Fibroblast of pulmonary artery (primary cell): ENCODE measurements at regions not wholly inside any gene's neighbourhood (a gene's known extent, or its start where the extent isn't known, plus 50 kb on each side); places are given as distances from the start of the nearest gene placed in this dataset.

Experiments
- DNase-seq: peaks from one replicate; pipeline ENCODE4 v3.0.0-alpha.2; 2010; ENCODE audit warnings: low read depth
- H3K4me3 ChIP-seq: replicated peaks from 2 replicates; pipeline ENCODE4 v1.5.1; 2011; ENCODE audit warnings: low read depth, mild to moderate bottlenecking, control low read depth, low read length, moderate library complexity
- CTCF ChIP-seq: IDR thresholded peaks from 2 replicates; pipeline ENCODE4 v1.5.1; 2011; ENCODE audit warnings: mild to moderate bottlenecking, control low read depth, low read length, inconsistent platforms; ENCODE audit errors: missing control alignments

DNA sequence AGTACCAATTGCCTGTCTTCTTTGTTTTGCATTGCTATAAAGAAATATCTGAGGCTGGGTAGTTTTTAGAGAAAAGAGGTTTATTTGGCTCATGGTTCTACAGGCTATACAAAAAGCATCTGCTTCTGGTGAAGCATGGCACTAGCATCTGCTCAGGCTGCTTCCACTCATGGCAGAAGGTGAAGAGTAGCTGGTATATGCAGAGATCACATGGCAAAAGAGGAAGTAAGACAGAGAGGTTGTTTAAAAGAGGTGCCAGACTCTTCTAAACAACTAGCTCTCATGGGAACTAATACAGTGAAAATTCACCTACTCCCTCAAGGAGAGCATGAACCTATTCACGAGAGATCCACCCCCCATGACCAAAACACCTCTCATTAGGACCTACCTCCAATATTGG is 56.7 kb upstream of the GUCA2B start:
- H3K4me3 ChIP-seq = no peak overlapping the region
- TF ChIP-seq CTCF = no peak
- no peak for DNase-seq

DNA sequence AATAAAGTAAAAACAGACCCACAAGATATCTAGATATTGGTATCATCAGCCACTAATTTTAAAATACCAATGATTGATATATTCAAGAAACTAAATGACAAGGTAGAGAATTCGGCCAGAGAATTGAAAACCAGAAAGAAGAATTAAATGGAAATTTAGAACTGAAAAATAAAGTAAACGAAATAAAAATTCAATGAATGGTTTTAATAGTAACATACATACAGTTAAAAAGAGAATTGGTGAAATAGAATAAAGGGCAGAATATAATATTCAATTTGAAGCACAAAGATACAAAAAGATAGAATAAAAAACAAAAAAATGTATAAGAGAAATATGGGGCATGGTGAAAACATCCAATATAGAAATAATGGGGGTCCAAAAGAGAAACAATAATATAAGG is 64.0 kb upstream of the GUCA2B start:
- no peak for TF ChIP-seq CTCF
- no peak for DNase-seq
- no peak overlapping the region for H3K4me3 ChIP-seq

GRCh38 chr1:42086146-42086545 is 67.1 kb upstream of the GUCA2B start:
- no peak for TF ChIP-seq CTCF
- no peak overlapping the region for H3K4me3 ChIP-seq
- DNase-seq = no peak

DNA sequence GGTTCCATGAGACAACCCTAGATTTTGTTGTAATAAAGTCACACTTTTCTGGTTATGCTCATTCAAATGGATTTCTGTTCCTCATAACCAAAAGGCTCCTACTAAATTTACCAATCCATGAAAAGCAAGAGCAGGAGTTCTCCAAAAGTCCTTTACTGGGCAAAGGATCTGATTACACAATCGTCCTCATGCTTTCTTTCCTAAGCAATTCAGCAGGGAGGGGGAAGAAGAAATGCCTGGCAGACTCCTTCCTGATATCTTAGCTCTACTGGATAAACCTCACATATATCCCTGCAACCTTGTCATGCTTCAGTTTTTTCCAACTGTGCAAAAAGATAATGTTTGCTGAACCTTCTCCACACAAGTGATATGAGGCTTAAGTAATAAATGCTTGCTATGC is 67.6 kb upstream of the GUCA2B start:
- TF ChIP-seq CTCF = no peak
- DNase-seq = peak; percentile 53
- H3K4me3 ChIP-seq = no peak overlapping the region

GRCh38 chr1:42081475-42081874 is 71.7 kb upstream of the GUCA2B start:
- H3K4me3 ChIP-seq = no peak overlapping the region
- no peak for TF ChIP-seq CTCF
- no peak for DNase-seq

GRCh38 chr1:42075179-42075578 is 78.0 kb upstream of the GUCA2B start:
- no peak for TF ChIP-seq CTCF
- no peak for DNase-seq
- H3K4me3 ChIP-seq = no peak overlapping the region

DNA sequence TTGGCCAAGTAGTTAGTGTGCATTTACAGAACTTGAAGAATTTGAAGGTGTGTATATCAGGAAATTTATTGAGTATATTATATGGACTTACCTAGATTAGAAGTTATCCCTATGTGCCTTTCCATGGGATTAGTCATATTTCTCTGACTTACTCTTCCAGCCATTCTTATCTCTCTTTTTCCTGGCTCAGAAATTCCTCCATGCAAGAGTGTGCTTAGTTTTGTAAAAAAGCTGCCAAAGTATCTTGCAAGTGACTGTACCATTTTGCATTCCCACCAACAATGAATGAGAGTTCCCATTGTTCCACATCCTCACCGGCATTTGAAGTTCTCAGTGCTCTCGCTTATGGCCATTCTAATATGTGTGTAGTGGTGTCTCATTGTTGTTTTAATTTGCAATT is 82.2 kb upstream of the GUCA2B start:
- TF ChIP-seq CTCF = no peak
- no peak overlapping the region for H3K4me3 ChIP-seq
- DNase-seq = peak; percentile 10
